Smooth muscle cell of the brain vasculature (primary cell): ENCODE measurements at regions not wholly inside any gene's neighbourhood (a gene's known extent, or its start where the extent isn't known, plus 50 kb on each side); places are given as distances from the start of the nearest gene placed in this dataset.
"Not testable (repeated sequence)": the region's sequence is repeated elsewhere in the genome, so short reads cannot be mapped to it uniquely, and the experiment has no call there.

Experiments used
- DNase-seq: peaks from one replicate; pipeline ENCODE4 v3.0.0-alpha.2; 2012; ENCODE audit warnings: low read depth, low spot score

DNA sequence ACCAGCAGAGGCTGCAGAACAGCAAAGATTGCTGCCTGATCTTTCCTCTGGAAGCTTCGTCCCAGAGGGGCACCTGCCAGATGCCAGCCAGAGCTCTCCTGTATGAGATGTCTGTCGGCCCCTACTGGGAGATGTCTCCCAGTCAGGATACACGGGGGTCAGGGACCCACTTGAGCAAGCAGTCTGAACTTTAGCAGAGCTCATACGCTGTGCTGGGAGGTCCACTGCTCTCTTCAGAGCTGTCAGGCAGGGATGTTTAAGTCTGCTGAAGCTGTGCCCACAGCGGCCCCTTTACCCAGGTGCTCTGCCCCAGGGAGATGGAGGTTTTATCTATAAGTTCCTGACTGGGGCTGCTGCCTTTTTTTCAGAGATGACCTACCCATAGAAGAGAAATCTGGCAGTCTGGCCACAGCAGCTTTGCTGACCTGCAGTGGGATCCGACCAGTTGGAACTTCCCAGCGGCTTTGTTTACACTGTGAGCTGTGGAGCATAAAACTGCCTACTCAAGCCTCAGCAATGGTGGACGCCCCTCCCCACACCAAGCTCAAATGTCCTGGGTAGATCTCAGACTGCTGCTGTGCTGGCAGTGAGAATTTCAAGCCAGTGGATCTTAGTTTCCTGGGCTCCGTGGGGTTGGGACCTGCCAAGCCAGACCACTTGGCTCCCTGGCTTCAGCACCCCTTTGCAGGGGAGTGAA lies 613.9 kb downstream of the HTR1B start:
- not testable (repeated sequence) for DNase-seq

GRCh38 chr6:76843054-76843822 lies 620.1 kb downstream of the HTR1B start:
- no peak for DNase-seq

DNA sequence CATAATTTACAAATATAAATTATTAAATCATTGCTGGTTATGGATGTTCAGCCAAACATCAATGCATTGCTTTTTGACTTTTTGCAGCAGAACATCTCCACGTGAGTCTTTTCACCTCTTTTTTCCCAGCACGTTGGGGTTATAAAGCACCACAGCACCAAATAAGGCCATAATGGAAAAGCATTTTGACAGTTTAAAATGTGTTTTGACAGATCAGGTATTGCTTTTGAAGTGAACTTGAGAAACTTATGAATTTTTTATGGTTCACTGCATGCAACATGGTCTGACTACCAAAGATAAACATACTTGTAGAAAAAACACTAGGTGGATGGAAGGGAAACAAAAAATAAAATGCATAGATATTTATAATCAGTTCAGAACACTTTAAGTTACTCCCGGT lies 622.4 kb downstream of the HTR1B start:
- no peak for DNase-seq

- no peak for DNase-seq
Observed at GRCh38 chr6:76840041-76840745, 623.1 kb downstream of the HTR1B start.

- DNase-seq, result no peak
Observed at GRCh38 chr6:76839505-76839904, 623.8 kb downstream of the HTR1B start.

- no peak for DNase-seq
Observed at GRCh38 chr6:76837564-76837963, 625.7 kb downstream of the HTR1B start.

DNA sequence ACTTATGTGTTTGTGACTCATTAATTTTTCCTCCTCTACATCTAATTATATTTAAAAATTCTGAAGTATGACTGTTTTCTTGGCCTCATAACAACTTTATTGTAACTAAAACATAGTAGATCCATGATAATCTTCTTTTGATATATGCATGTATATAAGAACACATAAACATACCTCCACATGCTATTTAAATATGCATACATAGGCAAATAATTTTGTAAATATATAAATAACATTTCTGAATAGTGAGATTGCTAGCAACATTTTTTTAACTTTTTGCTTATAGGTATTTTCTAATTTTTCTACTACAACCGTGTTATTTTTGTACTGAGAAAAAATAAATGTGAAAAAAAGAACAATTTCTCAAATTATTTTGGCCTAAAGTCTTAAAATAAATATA lies 627.6 kb downstream of the HTR1B start:
- no peak for DNase-seq

GRCh38 chr6:76835293-76835692 lies 628.0 kb downstream of the HTR1B start:
- no peak for DNase-seq

GRCh38 chr6:76834399-76834798 lies 628.9 kb downstream of the HTR1B start:
- DNase-seq, result no peak

DNA sequence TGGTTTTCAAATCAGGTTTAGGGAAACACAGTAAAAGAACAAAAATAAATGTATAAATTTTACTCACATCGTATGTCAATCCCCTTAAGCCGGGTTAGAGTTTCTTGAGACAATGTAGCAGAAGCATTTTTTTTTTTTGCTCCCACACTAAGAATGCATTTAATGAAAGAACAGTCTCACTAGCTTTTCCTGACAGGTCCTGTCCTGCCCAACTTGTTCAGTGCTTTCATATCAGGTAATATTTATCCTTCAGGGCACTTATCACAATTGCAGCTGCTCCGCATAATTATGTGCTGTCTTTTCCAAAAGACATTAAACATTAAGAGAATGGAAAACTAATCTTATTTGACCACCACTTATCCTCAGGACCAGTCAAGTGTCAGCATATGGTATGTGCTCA lies 632.0 kb downstream of the HTR1B start:
- no peak for DNase-seq

DNA sequence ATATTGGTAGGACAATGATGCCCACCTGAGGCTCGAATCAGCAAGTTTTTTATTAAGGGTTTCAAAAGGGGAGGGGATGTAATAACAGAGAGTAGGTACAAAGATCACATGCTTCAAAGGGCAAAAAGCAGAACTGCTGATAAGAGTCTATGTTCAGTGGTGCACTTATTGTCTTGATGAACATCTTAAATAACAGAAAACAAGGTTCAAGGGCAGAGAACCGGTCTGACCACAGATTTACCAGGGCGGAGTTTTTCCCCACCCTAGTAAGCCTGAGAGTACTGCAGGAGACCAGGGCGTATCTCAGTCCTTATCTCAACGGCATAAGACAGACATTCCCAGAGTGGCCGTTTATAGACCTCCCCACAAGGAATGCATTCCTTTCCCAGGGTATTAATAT lies 639.7 kb downstream of the HTR1B start:
- DNase-seq, result not testable (repeated sequence)

DNA sequence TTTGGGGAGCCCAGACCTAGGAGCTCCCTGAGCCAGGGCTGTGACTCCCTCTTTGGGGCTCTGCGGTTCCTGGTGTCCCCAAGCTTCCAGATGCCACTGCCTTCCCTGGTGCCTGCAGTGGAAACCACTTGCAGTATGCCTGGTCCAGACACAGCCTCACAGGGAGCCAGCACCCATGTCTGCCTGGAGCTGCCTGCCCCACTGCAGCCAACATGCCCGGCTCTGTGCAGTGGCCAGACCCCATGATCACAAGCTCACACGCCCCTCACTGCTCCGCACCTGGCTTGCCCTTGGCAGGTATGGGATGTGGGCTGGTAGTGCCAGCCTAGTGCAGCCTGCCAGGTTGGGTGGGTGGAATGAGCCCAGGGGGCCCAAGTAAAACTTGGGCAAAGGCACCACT lies 644.8 kb downstream of the HTR1B start:
- no peak for DNase-seq

- DNase-seq, result no peak
Observed at GRCh38 chr6:76817429-76817828, 645.9 kb downstream of the HTR1B start.

- DNase-seq, result no peak
Observed at GRCh38 chr6:76814496-76815458, 648.5 kb downstream of the HTR1B start.

GRCh38 chr6:76810286-76810685 lies 653.0 kb downstream of the HTR1B start:
- no peak for DNase-seq

- DNase-seq, result no peak
Observed at GRCh38 chr6:76803038-76803580, 660.2 kb downstream of the HTR1B start.

DNA sequence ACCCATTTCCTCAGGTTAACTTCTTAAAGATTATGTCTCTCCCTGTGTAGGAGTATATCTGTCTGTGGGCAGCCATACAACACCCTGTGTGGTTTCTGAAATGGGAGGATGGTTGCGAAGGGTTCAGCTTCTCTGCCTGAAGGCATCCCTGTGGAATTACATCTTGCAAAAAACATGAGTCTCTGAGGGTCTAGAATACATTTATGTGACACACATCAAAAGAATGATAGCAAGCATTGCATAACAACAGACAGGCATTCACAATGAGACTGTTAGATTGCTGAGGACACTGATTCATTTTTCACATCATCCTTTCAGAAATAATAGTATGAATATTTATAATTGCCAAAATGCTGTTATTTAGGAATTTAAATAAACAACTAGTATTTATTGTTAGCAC lies 670.9 kb downstream of the HTR1B start:
- no peak for DNase-seq

- no peak for DNase-seq
Observed at GRCh38 chr6:76790881-76791280, 672.4 kb downstream of the HTR1B start.

DNA sequence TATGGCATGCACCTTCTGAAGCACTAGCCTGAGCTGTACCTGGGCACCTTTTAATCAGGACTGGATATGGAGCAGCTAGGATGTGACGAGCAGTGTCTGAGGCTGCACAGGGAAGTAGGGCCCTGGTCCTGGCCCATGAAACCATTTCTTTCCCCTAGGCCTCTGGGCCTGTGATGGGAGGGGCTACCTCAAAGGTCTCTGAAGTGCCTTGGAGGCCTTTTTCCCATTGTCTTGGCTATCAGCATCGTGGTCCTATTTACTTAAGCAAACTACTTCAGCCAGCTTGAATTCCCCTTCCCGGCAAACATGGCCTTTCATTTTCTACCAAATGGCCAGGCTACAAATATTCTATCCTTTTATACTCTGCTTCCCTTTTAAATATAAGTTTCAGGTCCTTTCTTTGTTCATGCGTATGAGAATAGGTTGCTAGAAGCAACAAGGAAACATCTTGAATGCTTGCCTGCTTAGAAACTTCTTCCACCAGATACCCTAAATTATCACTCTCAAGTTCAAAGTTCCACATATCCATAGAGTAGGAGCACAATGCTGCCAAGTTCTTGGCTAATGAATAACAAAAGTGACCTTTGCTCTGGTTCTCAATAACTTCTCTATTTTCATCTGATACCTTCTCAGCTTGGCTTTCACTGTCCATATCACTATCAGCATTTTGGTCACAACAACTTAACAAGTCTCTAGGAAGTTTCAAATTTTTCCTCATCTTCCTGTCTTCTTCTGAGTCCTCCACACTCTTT lies 673.1 kb downstream of the HTR1B start:
- DNase-seq, result no peak

- DNase-seq, result no peak
Observed at GRCh38 chr6:76789580-76789979, 673.7 kb downstream of the HTR1B start.
